ENCODE measurements at regions not wholly inside any gene's neighbourhood (a gene's known extent, or its start where the extent isn't known, plus 50 kb on each side); places are given as distances from the start of the nearest gene placed in this dataset.
A peak's percentile ranks its signal among the peaks of the same experiment; 100 is the strongest.

DNA sequence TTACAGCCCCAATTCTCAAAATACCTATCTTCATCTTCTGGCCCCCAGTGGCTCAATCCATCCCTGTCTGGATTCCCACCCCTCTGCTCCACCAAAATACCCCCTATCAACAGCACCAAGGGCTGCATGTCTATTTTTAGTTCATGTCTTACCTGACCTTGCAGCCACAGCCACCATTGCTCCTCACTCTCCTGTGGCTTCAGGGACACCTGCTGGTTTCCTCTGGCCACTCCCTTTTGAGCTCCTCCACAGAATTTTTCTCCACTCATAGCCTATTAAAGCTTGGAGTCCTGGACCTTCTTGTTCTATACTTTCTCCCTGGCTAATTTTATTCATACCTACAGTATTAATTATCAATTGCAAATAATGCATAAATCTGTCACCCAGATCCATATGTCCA lies 125.3 kb upstream of the NGF start:
- CTCF ChIA-PET = no interaction called here

DNA sequence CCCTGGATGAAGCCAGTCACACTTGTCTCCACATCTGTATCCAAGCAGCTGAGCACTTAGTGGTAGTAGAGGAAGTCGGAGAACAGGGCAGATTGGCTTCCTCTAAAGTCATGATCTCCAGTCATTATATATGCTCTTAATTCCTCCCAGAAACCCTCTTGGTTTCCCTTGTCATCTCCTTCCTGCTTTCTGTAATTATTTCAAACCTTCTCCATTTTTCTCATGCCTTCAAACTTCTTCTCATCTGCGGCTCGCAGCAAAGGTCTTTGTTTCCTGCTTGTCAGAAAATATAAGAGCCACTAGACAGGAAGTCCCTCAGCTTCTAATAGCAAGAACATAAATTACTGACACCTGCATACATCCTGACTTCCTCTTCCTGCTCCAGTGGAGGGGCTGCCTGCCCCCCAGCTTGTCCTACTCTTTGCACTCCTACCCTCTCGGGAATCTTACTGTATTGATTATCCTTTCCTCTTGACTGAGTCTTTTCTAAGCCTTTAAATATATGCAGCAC lies 124.6 kb upstream of the NGF start:
- Mint-ChIP-seq H3K4me1 (no peaks in the 10 kb centered on the region), H3K36me3 (no peaks in the 10 kb centered on the region), H3K27me3 (no peaks in the 10 kb centered on the region), H3K9me3 (no peaks in the 10 kb centered on the region), H3K4me3 (no peak overlapping the region), H3K27ac (no peak overlapping the region)
- Histone ChIP-seq H3K27me3 (replicated peaks in 1 of 2; ENCODE audit: control insufficient read depth in 2 of 2, extremely low read depth in 1 of 2, insufficient read depth in 2 of 2, low read length in 1 of 2) (peaks cover 0 to 7% of the 10 kb centered on the region in 2 experiments), H3K9me3 (no peaks in the 10 kb centered on the region), H3K36me3 (ENCODE audit: control insufficient read depth in 2 of 2, extremely low read depth in 1 of 2, insufficient read depth in 1 of 2, low read length in 1 of 2) (no peaks in the 10 kb centered on the region), H3K4me1 (ENCODE audit: control insufficient read depth in 1 of 2, extremely low read depth in 1 of 2, insufficient read depth in 2 of 2, low read length in 2 of 2) (peaks cover 3 to 5% of the 10 kb centered on the region in 2 experiments), H3K27ac (ENCODE audit: low read length) (no peak overlapping the region), H3K4me3 (ENCODE audit: control insufficient read depth in 1 of 2, extremely low read depth in 1 of 2, low read length in 1 of 2) (peak overlapping the region in 1 of 2 donors; percentile 20)
- peak in 1 of 35 experiments; percentile 5 for DNase-seq
- CTCF ChIA-PET = no interaction called here
- WGBS (ENCODE audit: insufficient coverage) = 6% methylated on average over 2 of the region's 4 CpGs
- POLR2A ChIA-PET = no interaction called here
- ATAC-seq (replicated peaks in 1 of 4) = peak in 1 of 4 experiments; percentile 26

More for the DNA sequence above, 125.3 kb upstream of the NGF start:
- H3K27me3 Mint-ChIP-seq = no peaks in the 10 kb centered on the region
- no peaks in the 10 kb centered on the region for H3K9me3 Mint-ChIP-seq
- no peaks in the 10 kb centered on the region for H3K36me3 ChIP-seq (ENCODE audit: control insufficient read depth in 2 of 2, extremely low read depth in 1 of 2, insufficient read depth in 1 of 2, low read length in 1 of 2)
- POLR2A ChIA-PET = no interaction called here
- DNase-seq (no peak), ATAC-seq (replicated peaks in 1 of 4) (no peak)
- no peaks in the 10 kb centered on the region for H3K36me3 Mint-ChIP-seq
- no peaks in the 10 kb centered on the region for H3K4me1 Mint-ChIP-seq
- no peak overlapping the region for H3K27ac ChIP-seq (ENCODE audit: low read length)
- no peaks in the 10 kb centered on the region for H3K9me3 ChIP-seq
- no peak overlapping the region for H3K4me3 Mint-ChIP-seq
- peaks cover 0 to 7% of the 10 kb centered on the region in 2 experiments for H3K27me3 ChIP-seq (replicated peaks in 1 of 2; ENCODE audit: control insufficient read depth in 2 of 2, extremely low read depth in 1 of 2, insufficient read depth in 2 of 2, low read length in 1 of 2)
- peaks cover 3 to 5% of the 10 kb centered on the region in 2 experiments for H3K4me1 ChIP-seq (ENCODE audit: control insufficient read depth in 1 of 2, extremely low read depth in 1 of 2, insufficient read depth in 2 of 2, low read length in 2 of 2)
- no peak overlapping the region for H3K4me3 ChIP-seq (ENCODE audit: control insufficient read depth in 1 of 2, extremely low read depth in 1 of 2, low read length in 1 of 2)
- no peak overlapping the region for H3K27ac Mint-ChIP-seq

DNA sequence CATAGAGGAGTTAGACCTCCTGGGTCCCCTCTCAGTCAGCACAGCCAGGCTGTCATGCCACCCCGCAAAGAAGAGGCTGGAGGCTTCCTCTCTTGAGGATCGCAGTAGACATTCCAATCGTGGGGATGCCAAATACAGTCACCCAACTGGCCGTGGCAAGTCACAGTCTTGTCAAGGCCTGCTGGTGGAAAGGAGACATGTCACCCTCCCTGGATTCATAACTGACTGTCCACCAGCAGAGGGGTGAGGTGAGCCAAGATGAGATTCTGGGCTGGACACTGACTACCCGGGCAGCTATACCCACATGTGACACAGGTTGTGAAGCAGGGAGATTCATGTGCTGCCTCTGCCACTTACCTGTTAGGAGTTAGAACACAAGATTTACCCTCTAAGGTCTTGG lies 123.5 kb upstream of the NGF start:
- ChIA-PET POLR2A (no interaction called here), CTCF (no interaction called here)
- no peak for ATAC-seq (replicated peaks in 1 of 4)
- Mint-ChIP-seq H3K9me3 (no peaks in the 10 kb centered on the region), H3K4me1 (no peaks in the 10 kb centered on the region), H3K27ac (no peak overlapping the region), H3K4me3 (no peak overlapping the region), H3K36me3 (no peaks in the 10 kb centered on the region), H3K27me3 (no peaks in the 10 kb centered on the region)
- Histone ChIP-seq H3K4me3 (ENCODE audit: control insufficient read depth in 1 of 2, extremely low read depth in 1 of 2, low read length in 1 of 2) (no peak overlapping the region), H3K36me3 (ENCODE audit: control insufficient read depth in 2 of 2, extremely low read depth in 1 of 2, insufficient read depth in 1 of 2, low read length in 1 of 2) (no peaks in the 10 kb centered on the region), H3K27ac (ENCODE audit: low read length) (no peak overlapping the region), H3K27me3 (replicated peaks in 1 of 2; ENCODE audit: control insufficient read depth in 2 of 2, extremely low read depth in 1 of 2, insufficient read depth in 2 of 2, low read length in 1 of 2) (peaks cover 0 to 7% of the 10 kb centered on the region in 2 experiments), H3K9me3 (no peaks in the 10 kb centered on the region), H3K4me1 (ENCODE audit: control insufficient read depth in 1 of 2, extremely low read depth in 1 of 2, insufficient read depth in 2 of 2, low read length in 2 of 2) (peaks cover 3 to 5% of the 10 kb centered on the region in 2 experiments)
- 100% methylated on average over 2 of the region's 5 CpGs for WGBS (ENCODE audit: insufficient coverage)
- DNase-seq = no peak

DNA sequence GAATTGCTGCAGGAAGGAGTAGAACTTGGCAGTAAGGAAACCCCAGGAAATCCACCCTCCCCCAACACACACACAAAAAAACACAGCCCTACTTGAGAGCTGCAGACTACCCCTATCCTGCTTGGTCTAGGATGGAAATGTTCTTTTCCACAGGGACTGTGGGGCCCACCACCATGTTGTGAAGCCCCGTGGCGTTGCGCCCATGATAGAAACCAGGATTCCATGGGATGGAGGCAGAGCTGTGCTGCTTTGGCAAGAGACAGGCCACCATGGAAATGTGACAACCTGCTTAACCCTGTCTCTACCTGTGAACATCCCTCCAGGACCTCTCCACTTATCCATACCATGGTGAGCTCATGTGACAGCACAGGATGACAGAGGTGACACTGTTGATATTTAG lies 121.1 kb upstream of the NGF start:
- Histone ChIP-seq H3K4me1 (ENCODE audit: control insufficient read depth in 1 of 2, extremely low read depth in 1 of 2, insufficient read depth in 2 of 2, low read length in 2 of 2) (peaks cover 3 to 5% of the 10 kb centered on the region in 2 experiments), H3K27ac (ENCODE audit: low read length) (no peak overlapping the region), H3K36me3 (ENCODE audit: control insufficient read depth in 2 of 2, extremely low read depth in 1 of 2, insufficient read depth in 1 of 2, low read length in 1 of 2) (no peaks in the 10 kb centered on the region), H3K27me3 (replicated peaks in 1 of 2; ENCODE audit: control insufficient read depth in 2 of 2, extremely low read depth in 1 of 2, insufficient read depth in 2 of 2, low read length in 1 of 2) (peaks cover 0 to 7% of the 10 kb centered on the region in 2 experiments), H3K4me3 (ENCODE audit: control insufficient read depth in 1 of 2, extremely low read depth in 1 of 2, low read length in 1 of 2) (no peak overlapping the region), H3K9me3 (no peaks in the 10 kb centered on the region)
- ATAC-seq (replicated peaks in 1 of 4) (no peak), DNase-seq (no peak)
- no peak overlapping the region for H3K4me3 Mint-ChIP-seq
- no peaks in the 10 kb centered on the region for H3K36me3 Mint-ChIP-seq
- no CpG with 5 or more reads among the region's 3 CpGs for WGBS (ENCODE audit: insufficient coverage)
- no peak overlapping the region for H3K27ac Mint-ChIP-seq
- ChIA-PET CTCF (no interaction called here), POLR2A (no interaction called here)
- no peaks in the 10 kb centered on the region for H3K27me3 Mint-ChIP-seq
- no peaks in the 10 kb centered on the region for H3K9me3 Mint-ChIP-seq
- H3K4me1 Mint-ChIP-seq = no peaks in the 10 kb centered on the region

DNA sequence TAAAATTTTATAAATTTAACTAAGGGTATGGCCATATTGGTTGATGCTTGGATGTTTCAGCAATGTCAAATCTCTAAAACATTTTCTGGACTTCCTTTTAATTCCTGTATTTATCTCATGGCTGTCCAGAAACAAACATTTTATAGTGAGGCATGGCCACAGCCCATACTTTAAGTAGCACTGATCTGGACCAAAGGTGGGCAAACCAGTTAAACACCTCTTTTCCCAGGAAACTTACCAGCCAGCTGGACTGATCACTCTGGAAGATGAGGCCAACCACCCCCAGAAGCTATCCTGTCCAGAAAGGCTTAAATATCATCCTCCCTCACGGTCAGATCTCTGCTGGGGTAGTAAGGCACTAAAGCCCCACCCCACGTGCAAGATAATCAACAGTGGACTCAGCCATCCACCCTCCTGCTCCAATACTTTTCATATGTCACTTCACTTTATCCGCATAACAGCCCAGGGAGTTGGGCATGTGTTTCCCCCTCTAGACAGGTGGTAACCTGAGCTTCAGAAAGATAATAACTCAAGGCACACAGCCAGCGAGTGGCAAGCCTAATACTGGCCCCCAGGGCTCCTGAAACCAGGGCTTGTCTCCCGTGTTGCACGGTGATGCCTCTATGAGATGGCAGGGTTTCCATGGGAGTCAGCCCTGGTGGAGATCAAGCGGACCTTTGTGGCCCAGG lies 120.5 kb upstream of the NGF start:
- no peaks in the 10 kb centered on the region for H3K9me3 ChIP-seq
- DNase-seq (no peak), ATAC-seq (replicated peaks in 1 of 4) (no peak)
- H3K36me3 ChIP-seq (ENCODE audit: control insufficient read depth in 2 of 2, extremely low read depth in 1 of 2, insufficient read depth in 1 of 2, low read length in 1 of 2) = no peaks in the 10 kb centered on the region
- H3K4me1 ChIP-seq (ENCODE audit: control insufficient read depth in 1 of 2, extremely low read depth in 1 of 2, insufficient read depth in 2 of 2, low read length in 2 of 2) = peaks cover 3 to 5% of the 10 kb centered on the region in 2 experiments
- ChIA-PET POLR2A (no interaction called here), CTCF (no interaction called here)
- no peak overlapping the region for H3K27ac ChIP-seq (ENCODE audit: low read length)
- H3K4me3 Mint-ChIP-seq = no peak overlapping the region
- 88% methylated on average over 6 of the region's 7 CpGs for WGBS (ENCODE audit: insufficient coverage)
- no peak overlapping the region for H3K4me3 ChIP-seq (ENCODE audit: control insufficient read depth in 1 of 2, extremely low read depth in 1 of 2, low read length in 1 of 2)
- H3K27me3 Mint-ChIP-seq = no peaks in the 10 kb centered on the region
- no peaks in the 10 kb centered on the region for H3K36me3 Mint-ChIP-seq
- H3K4me1 Mint-ChIP-seq = no peaks in the 10 kb centered on the region
- peaks cover 0 to 7% of the 10 kb centered on the region in 2 experiments for H3K27me3 ChIP-seq (replicated peaks in 1 of 2; ENCODE audit: control insufficient read depth in 2 of 2, extremely low read depth in 1 of 2, insufficient read depth in 2 of 2, low read length in 1 of 2)
- H3K27ac Mint-ChIP-seq = no peak overlapping the region
- no peaks in the 10 kb centered on the region for H3K9me3 Mint-ChIP-seq

DNA sequence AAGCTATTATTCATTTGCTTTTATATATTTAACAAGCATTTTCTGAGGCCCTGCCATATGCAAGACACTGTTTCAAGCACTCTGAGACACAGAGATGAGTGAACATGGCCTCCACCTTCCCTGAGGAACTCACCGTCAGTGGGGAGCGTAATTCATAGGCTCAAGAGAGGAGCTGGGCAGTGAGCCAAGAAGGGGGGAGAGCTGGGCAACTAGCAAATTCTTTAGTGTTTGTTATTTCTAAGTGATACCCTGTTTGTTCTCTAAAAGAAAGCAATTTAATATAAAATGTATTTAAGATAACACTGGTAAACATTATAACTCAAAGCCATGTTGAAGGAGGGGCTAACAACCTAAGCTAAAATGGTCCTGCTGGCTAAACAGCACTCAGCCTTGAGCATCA lies 119.2 kb upstream of the NGF start:
- no peaks in the 10 kb centered on the region for H3K9me3 Mint-ChIP-seq
- no CpG with 5 or more reads among the region's 2 CpGs for WGBS (ENCODE audit: insufficient coverage)
- no peaks in the 10 kb centered on the region for H3K36me3 Mint-ChIP-seq
- H3K27me3 Mint-ChIP-seq = no peaks in the 10 kb centered on the region
- Histone ChIP-seq H3K4me3 (ENCODE audit: control insufficient read depth in 1 of 2, extremely low read depth in 1 of 2, low read length in 1 of 2) (no peak overlapping the region), H3K27me3 (replicated peaks in 1 of 2; ENCODE audit: control insufficient read depth in 2 of 2, extremely low read depth in 1 of 2, insufficient read depth in 2 of 2, low read length in 1 of 2) (peaks cover 0 to 7% of the 10 kb centered on the region in 2 experiments), H3K36me3 (ENCODE audit: control insufficient read depth in 2 of 2, extremely low read depth in 1 of 2, insufficient read depth in 1 of 2, low read length in 1 of 2) (no peaks in the 10 kb centered on the region), H3K27ac (ENCODE audit: low read length) (no peak overlapping the region), H3K9me3 (no peaks in the 10 kb centered on the region), H3K4me1 (ENCODE audit: control insufficient read depth in 1 of 2, extremely low read depth in 1 of 2, insufficient read depth in 2 of 2, low read length in 2 of 2) (peaks cover 0 to 3% of the 10 kb centered on the region in 2 experiments)
- no peak for DNase-seq
- H3K4me1 Mint-ChIP-seq = no peaks in the 10 kb centered on the region
- H3K27ac Mint-ChIP-seq = no peak overlapping the region
- CTCF ChIA-PET = no interaction called here
- ATAC-seq (replicated peaks in 1 of 4) = no peak
- H3K4me3 Mint-ChIP-seq = no peak overlapping the region
- POLR2A ChIA-PET = no interaction called here
